Panc1 (cell line): ENCODE measurements at regions not wholly inside any gene's neighbourhood (a gene's known extent, or its start where the extent isn't known, plus 50 kb on each side); places are given as distances from the start of the nearest gene placed in this dataset.
"Not testable (repeated sequence)": the region's sequence is repeated elsewhere in the genome, so short reads cannot be mapped to it uniquely, and the experiment has no call there.

ENCODE experiments used
- ATAC-seq: fragments of 200-7000 bp; cut with Tn5 transposase; 2 replicates; pipeline ENCODE4 v1.9.1; 2020; ENCODE audit warnings: mild to moderate bottlenecking, moderate library complexity
- BruUV-seq: library from RNA; stranded (reverse); fragments of 400-500 nt; replicated peaks from 2 replicates; lab custom pipeline; 2021; lab: Mats Ljungman, UMichigan
- CTCF ChIA-PET: fragments of 300-600 bp; sonication (Branson Sonifier 250); formaldehyde crosslinking; loops from one replicate; lab custom pipeline; 2022; ENCODE audit warnings: antibody characterized with exemption; lab: Charles Lee
- POLR2A ChIA-PET: fragments of 300-600 bp; sonication (Branson Sonifier 250); formaldehyde crosslinking; loops from one replicate; lab custom pipeline; 2022; ENCODE audit warnings: antibody characterized with exemption; lab: Charles Lee
- DNase-seq: peaks from one replicate; pipeline ENCODE4 v3.0.0-alpha.2; 2010; ENCODE audit warnings: low read depth, low spot score
- H3K27ac ChIP-seq: 2 replicates; pipeline ENCODE4 v1.5.1; 2011; ENCODE audit warnings: mild to moderate bottlenecking, low read length, inconsistent platforms
- H3K27me3 ChIP-seq: fragments of 200-500 bp; sonication (Bioruptor generic); 2 replicates; pipeline ENCODE4 v1.6.0; 2014; ENCODE audit warnings: low read length, inconsistent platforms; ENCODE audit not compliant: control insufficient read depth, insufficient read depth
- H3K36me3 ChIP-seq: fragments of 200-500 bp; sonication (Bioruptor generic); 2 replicates; pipeline ENCODE4 v1.5.1; 2014; ENCODE audit warnings: inconsistent platforms, mild to moderate bottlenecking, low read length, moderate library complexity; ENCODE audit not compliant: control insufficient read depth, insufficient read depth
- H3K4me1 ChIP-seq: 2 replicates; pipeline ENCODE4 v1.5.1; 2011; ENCODE audit warnings: inconsistent platforms, mild to moderate bottlenecking, low read length, moderate library complexity; ENCODE audit not compliant: control insufficient read depth, insufficient read depth
- H3K4me3 ChIP-seq, 2 experiments: 2 replicates each; pipeline ENCODE4 v1.5.1; 2011 to 2012; ENCODE audit warnings: low read depth in 2 of 2, low read length in 2 of 2, mild to moderate bottlenecking in 2 of 2, inconsistent platforms in 1 of 2, moderate library complexity in 1 of 2
- H3K9me3 ChIP-seq: fragments of 200-500 bp; sonication (Bioruptor generic); 2 replicates; pipeline ENCODE4 v1.5.1; 2014; ENCODE audit warnings: low read depth, mild to moderate bottlenecking, inconsistent platforms, low read length, moderate library complexity; ENCODE audit not compliant: control insufficient read depth, insufficient read depth
- CTCF ChIP-seq: fragments of 450-650 bp; IDR thresholded peaks from 2 replicates; pipeline ENCODE4 v1.5.1; 2017; ENCODE audit warnings: mild to moderate bottlenecking
- POLR2AphosphoS5 ChIP-seq: IDR thresholded peaks from 2 replicates; pipeline ENCODE4 v1.6.1; 2012; ENCODE audit warnings: mild to moderate bottlenecking, low read depth, low read length, moderate library complexity
- REST ChIP-seq, 2 experiments: IDR thresholded peaks; 2 replicates each; pipeline ENCODE4 v1.6.1; 2011 to 2012; ENCODE audit warnings: low read depth in 2 of 2, control low read depth in 1 of 2, low read length in 1 of 2, mild to moderate bottlenecking in 1 of 2, moderate library complexity in 1 of 2; ENCODE audit not compliant: insufficient read depth in 1 of 2
- SIN3A ChIP-seq: IDR thresholded peaks from 2 replicates; pipeline ENCODE4 v1.6.1; 2012; ENCODE audit warnings: low read depth, mild to moderate bottlenecking, low read length, moderate library complexity, borderline replicate concordance; ENCODE audit not compliant: insufficient read depth
- TCF7L2 ChIP-seq: IDR thresholded peaks from 2 replicates; pipeline ENCODE4 v1.6.1; 2011; ENCODE audit warnings: mild to moderate bottlenecking, low read depth, low read length, inconsistent platforms
- in situ Hi-C: cut with HindIII; loops from 2 replicates; pipeline ENCODE4 v1.10.0; 2016; ENCODE audit warnings: low sequenced_read_pairs, low pct_unique_long_range_greater_than_20kb
- intact Hi-C: fragments of 100-400 bp; cut with micrococcal nuclease; formaldehyde crosslinking; loops from one replicate; pipeline ENCODE4 v1.10.0; 2022; ENCODE audit not compliant: unreplicated experiment

- intact Hi-C loops = no loop called here
- no peak for DNase-seq
- TF ChIP-seq REST (IDR thresholded peaks at IDR 0.05; ENCODE audit: insufficient read depth in 1 of 2, low read depth in 2 of 2, low read length in 1 of 2) (no peak), POLR2AphosphoS5 (no peak), SIN3A (no peak), CTCF (no peak), TCF7L2 (no peak)
- Histone ChIP-seq H3K9me3 (no peaks in the 10 kb centered on the region), H3K27ac (no peak overlapping the region), H3K4me1 (no peaks in the 10 kb centered on the region), H3K27me3 (no peaks in the 10 kb centered on the region), H3K4me3 (no peak overlapping the region), H3K36me3 (no peaks in the 10 kb centered on the region)
- ATAC-seq = no peak
- BruUV-seq = no TSS peak
- ChIA-PET POLR2A (no interaction called here), CTCF (no interaction called here)
- in situ Hi-C loops = no loop called here
Measured at GRCh38 chr4:126916049-126916625, 716.6 kb upstream of the INTU start.

- no peak overlapping the region for H3K27ac ChIP-seq
- H3K4me3 ChIP-seq = no peak overlapping the region
- H3K36me3 ChIP-seq = no peaks in the 10 kb centered on the region
- intact Hi-C loops (no loop called here), in situ Hi-C loops (no loop called here)
- POLR2A ChIA-PET = no interaction called here
- TF ChIP-seq REST (IDR thresholded peaks at IDR 0.05; ENCODE audit: insufficient read depth in 1 of 2, low read depth in 2 of 2, low read length in 1 of 2) = no peak
- TF ChIP-seq SIN3A = no peak
- no peak for TF ChIP-seq TCF7L2
- TF ChIP-seq CTCF = no peak
- no peak for TF ChIP-seq POLR2AphosphoS5
- no peaks in the 10 kb centered on the region for H3K9me3 ChIP-seq
- BruUV-seq = no TSS peak
- H3K4me1 ChIP-seq = no peaks in the 10 kb centered on the region
- ATAC-seq (no peak), DNase-seq (no peak)
- H3K27me3 ChIP-seq = no peaks in the 10 kb centered on the region
- CTCF ChIA-PET = no interaction called here
Measured at GRCh38 chr4:126916626-126917140, 716.1 kb upstream of the INTU start.

- H3K27me3 ChIP-seq, H3K4me1 ChIP-seq, H3K27ac ChIP-seq, H3K9me3 ChIP-seq, ATAC-seq, in situ Hi-C loops, H3K4me3 ChIP-seq, DNase-seq, BruUV-seq, intact Hi-C loops, H3K36me3 ChIP-seq: not testable (repeated sequence)
- ChIA-PET POLR2A (interaction anchor here (0.6 kb wide), 1 partner anchor 22 kb away, joined by 3 read pairs; no protein-coding TSS in a partner anchor), CTCF (interaction anchor here (0.6 kb wide), 1 partner anchor 34 kb away, joined by 3 read pairs; no protein-coding TSS in a partner anchor)
Measured at GRCh38 chr4:126922328-126922938, 710.3 kb upstream of the INTU start.
